Lower leg skin (tissue), 3 donors: ENCODE measurements at regions not wholly inside any gene's neighbourhood (a gene's known extent, or its start where the extent isn't known, plus 50 kb on each side); places are given as distances from the start of the nearest gene placed in this dataset.

Experiments
- POLR2A ChIP-seq, 2 donors: fragments of 450-650 bp; IDR thresholded peaks; one replicate each; pipeline ENCODE4 v1.6.1; 2016 to 2017; ENCODE audit warnings: antibody characterized with exemption in 2 of 2, mild to moderate bottlenecking in 1 of 2, moderate library complexity in 1 of 2
- TF ChIP-seq, protein P1 (sequence below), 3 donors: fragments of 450-650 bp; IDR thresholded peaks; one replicate each; pipeline ENCODE4 v1.5.1; 2016; ENCODE audit warnings: antibody characterized with exemption in 3 of 3, mild to moderate bottlenecking in 3 of 3, moderate library complexity in 2 of 3

DNA sequence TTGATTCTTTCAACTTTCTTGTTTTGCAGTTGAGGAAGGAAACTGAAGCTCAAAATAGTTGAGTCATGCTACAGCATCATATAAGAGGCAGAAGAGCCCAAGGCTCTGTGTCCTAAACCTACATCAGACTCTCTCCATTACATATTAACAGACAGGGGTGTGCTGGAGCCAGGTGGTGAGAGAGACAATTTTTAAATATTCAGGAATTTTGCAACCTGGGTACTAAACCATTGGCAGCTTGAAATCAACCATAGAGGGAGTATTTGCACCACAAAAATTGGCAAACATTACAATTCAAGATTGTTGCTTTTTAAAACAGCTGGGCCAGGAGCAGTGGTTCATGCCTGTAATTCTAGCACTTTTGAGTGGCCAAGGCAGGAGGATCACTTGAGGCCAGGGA is 65.8 kb upstream of the SOX4 start:
- TF ChIP-seq, protein P1, sequence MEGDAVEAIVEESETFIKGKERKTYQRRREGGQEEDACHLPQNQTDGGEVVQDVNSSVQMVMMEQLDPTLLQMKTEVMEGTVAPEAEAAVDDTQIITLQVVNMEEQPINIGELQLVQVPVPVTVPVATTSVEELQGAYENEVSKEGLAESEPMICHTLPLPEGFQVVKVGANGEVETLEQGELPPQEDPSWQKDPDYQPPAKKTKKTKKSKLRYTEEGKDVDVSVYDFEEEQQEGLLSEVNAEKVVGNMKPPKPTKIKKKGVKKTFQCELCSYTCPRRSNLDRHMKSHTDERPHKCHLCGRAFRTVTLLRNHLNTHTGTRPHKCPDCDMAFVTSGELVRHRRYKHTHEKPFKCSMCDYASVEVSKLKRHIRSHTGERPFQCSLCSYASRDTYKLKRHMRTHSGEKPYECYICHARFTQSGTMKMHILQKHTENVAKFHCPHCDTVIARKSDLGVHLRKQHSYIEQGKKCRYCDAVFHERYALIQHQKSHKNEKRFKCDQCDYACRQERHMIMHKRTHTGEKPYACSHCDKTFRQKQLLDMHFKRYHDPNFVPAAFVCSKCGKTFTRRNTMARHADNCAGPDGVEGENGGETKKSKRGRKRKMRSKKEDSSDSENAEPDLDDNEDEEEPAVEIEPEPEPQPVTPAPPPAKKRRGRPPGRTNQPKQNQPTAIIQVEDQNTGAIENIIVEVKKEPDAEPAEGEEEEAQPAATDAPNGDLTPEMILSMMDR (IDR thresholded peaks at IDR 0.05): no peak
- no peak for TF ChIP-seq POLR2A (IDR thresholded peaks at IDR 0.05)
